Mammary epithelial cell (primary cell): ENCODE measurements at regions not wholly inside any gene's neighbourhood (a gene's known extent, or its start where the extent isn't known, plus 50 kb on each side); places are given as distances from the start of the nearest gene placed in this dataset.

Source experiments
- CTCF ChIP-seq, 2 donors: IDR thresholded peaks in 1 of 2; conservative IDR thresholded peaks in 1 of 2; 2 replicates each; pipeline ENCODE4 v1.5.1; 2011 to 2012; ENCODE audit warnings: inconsistent platforms in 2 of 2, low read length in 2 of 2, mild to moderate bottlenecking in 2 of 2, control low read depth in 1 of 2, low read depth in 1 of 2; ENCODE audit not compliant: insufficient read depth in 1 of 2; ENCODE audit errors: extremely low read depth in 1 of 2
- EZH2 ChIP-seq: IDR thresholded peaks from 2 replicates; pipeline ENCODE4 v1.6.1; 2012; ENCODE audit warnings: low read length, inconsistent platforms, borderline replicate concordance

- TF ChIP-seq CTCF (conservative IDR thresholded peaks at IDR 0.05 in 1 of 2, IDR thresholded peaks at IDR 0.05 in 1 of 2; ENCODE audit: extremely low read depth in 1 of 2, insufficient read depth in 1 of 2, low read depth in 1 of 2, low read length in 2 of 2) (no peak), EZH2 (no peak)
These were observed 126.9 kb upstream of the ITGA4 start for GRCh38 chr2:181330286-181330685.
